NCI-H187 treated with DMSO at 0.1 percent for 48 hours (cell line): ENCODE measurements at regions not wholly inside any gene's neighbourhood (a gene's known extent, or its start where the extent isn't known, plus 50 kb on each side); places are given as distances from the start of the nearest gene placed in this dataset.

Experiments used
- DNase-seq: peaks from one replicate; lab custom pipeline; 2025; lab: John Stamatoyannopoulos, UW

GRCh38 chr7:21218155-21218554 is 209.7 kb upstream of the SP4 start:
- no peak for DNase-seq

GRCh38 chr7:21221130-21221529 is 206.8 kb upstream of the SP4 start:
- DNase-seq: no peak

- DNase-seq: no peak
Measured at GRCh38 chr7:21238400-21239116, 189.3 kb upstream of the SP4 start.

GRCh38 chr7:21243265-21243664 is 184.6 kb upstream of the SP4 start:
- DNase-seq: no peak

GRCh38 chr7:21251151-21251800 is 176.6 kb upstream of the SP4 start:
- no peak for DNase-seq

GRCh38 chr7:21253740-21254687 is 173.9 kb upstream of the SP4 start:
- peak; percentile 13 for DNase-seq

GRCh38 chr7:21256310-21256877 is 171.5 kb upstream of the SP4 start:
- no peak for DNase-seq

GRCh38 chr7:21260939-21261338 is 166.9 kb upstream of the SP4 start:
- DNase-seq: no peak

- DNase-seq: no peak
Measured at GRCh38 chr7:21261627-21262594, 166.0 kb upstream of the SP4 start.

- no peak for DNase-seq
Measured at GRCh38 chr7:21269021-21269420, 158.9 kb upstream of the SP4 start.

- DNase-seq: no peak
Measured at GRCh38 chr7:21276471-21277035, 151.3 kb upstream of the SP4 start.

- DNase-seq: no peak
Measured at GRCh38 chr7:21278944-21279343, 148.9 kb upstream of the SP4 start.

- no peak for DNase-seq
Measured at GRCh38 chr7:21281193-21281592, 146.7 kb upstream of the SP4 start.

GRCh38 chr7:21293771-21294170 is 134.1 kb upstream of the SP4 start:
- DNase-seq: no peak

- no peak for DNase-seq
Measured at GRCh38 chr7:21299766-21300165, 128.1 kb upstream of the SP4 start.

GRCh38 chr7:21300692-21301091 is 127.2 kb upstream of the SP4 start:
- no peak for DNase-seq

- DNase-seq: no peak
Measured at GRCh38 chr7:21304808-21305375, 123.0 kb upstream of the SP4 start.

GRCh38 chr7:21305455-21306235 is 122.2 kb upstream of the SP4 start:
- no peak for DNase-seq

- no peak for DNase-seq
Measured at GRCh38 chr7:21314954-21315353, 112.9 kb upstream of the SP4 start.
